HG02870 (cell line): ENCODE measurements at regions not wholly inside any gene's neighbourhood (a gene's known extent, or its start where the extent isn't known, plus 50 kb on each side); places are given as distances from the start of the nearest gene placed in this dataset.

Experiments used
- ATAC-seq: cut with Tn5 transposase; IDR thresholded peaks from one replicate; pipeline ENCODE4 v1.9.1; 2021; ENCODE audit warnings: mild to moderate bottlenecking, moderate library complexity; ENCODE audit not compliant: unreplicated experiment

DNA sequence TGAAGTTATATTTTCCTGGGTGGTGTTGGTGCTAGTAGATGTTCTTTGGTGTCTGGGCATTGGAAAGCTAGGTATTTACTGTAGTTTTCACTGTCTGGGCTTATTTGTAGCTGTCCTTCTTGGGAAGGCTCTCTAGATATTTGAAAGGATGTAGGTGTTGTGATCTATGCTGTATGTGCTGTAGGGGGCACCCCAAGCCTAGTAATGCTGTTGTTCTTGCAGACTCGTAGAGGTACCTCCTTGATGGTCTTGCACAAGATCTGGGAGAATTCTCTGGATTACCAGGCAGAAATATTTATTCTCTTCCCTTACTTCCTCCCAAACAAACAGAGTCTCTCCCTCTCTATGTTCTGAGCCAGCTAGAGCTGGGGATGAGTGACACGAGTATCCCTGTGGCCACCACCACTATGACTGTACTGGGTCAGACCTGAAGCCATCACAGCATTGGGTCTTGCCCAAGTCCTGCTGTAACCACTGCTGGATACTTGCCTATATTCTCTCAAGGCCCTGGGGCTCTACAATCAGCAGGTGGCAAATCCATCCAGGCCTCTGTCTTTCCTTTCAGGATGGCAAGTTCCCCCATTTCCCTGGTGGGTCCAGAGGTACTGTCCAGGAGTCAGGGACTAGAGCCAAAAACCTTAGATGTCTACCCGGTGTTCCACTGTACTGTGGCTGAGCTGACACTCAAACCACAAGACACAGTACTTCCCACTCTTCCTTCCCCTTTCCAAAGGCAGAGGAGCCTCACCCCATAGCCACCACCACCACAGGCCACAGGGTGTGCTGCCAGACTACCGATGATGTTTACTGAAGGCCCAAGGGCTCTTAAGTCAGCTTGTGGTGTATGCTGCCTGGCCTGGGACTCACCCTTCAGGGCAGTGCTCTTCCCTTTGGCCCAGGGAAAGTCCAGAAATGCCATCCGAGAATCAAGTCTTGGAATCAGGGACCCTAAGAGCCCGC lies 195.2 kb upstream of the DPPA4 start:
- ATAC-seq: no peak

DNA sequence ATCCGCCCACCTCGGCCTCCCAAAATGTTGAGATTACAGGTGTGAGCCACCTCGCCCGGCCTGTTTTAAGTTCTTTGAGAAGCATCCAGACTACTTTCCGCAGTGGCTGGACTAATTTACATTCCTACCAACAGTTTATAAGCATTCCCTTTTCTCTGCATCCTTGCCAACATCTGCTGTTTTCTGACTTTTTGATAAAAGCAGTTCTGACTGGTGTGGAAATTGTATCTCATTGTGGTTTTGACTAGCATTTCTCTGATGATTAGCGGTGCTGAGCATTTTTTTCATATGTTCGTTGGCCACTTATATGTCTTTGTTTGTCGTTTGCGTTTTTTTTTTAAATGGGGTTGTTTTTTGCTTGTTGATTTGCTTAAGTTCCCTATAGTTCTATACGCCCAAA lies 208.4 kb upstream of the DPPA4 start:
- no peak for ATAC-seq

DNA sequence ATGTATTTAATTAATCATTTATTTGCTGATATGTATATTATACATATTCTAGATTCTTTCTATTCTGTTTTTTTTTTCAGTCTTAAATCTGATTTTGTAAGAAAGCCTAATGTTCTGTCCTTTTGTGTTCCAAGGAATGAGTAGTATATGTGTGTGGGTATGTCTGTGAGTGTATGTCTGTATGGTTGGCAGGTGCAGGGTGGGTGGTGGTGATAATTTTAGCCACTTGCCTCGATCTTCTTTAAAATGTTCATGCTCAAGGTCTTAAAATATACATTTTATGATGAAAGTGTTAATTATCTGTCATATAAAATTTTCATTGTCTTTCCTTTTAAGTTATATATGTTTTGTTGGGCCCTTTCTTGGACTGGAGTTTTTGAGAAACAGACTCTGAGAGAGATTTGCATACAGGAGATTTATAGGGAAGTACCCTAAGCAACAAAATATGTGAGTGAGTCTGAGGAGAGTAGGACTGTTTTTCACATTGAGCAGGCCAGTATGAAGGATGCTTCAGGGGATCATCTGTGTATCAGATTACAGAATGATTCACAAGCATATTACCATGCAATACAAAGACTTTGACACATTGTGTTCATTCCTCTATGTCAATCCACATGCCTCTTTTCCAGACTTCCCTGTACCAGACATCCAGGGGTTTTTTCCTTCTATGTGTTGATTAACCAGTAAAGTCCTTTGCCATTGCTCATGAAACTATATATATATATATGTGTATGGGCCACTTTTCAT lies 211.0 kb upstream of the DPPA4 start:
- ATAC-seq: no peak

DNA sequence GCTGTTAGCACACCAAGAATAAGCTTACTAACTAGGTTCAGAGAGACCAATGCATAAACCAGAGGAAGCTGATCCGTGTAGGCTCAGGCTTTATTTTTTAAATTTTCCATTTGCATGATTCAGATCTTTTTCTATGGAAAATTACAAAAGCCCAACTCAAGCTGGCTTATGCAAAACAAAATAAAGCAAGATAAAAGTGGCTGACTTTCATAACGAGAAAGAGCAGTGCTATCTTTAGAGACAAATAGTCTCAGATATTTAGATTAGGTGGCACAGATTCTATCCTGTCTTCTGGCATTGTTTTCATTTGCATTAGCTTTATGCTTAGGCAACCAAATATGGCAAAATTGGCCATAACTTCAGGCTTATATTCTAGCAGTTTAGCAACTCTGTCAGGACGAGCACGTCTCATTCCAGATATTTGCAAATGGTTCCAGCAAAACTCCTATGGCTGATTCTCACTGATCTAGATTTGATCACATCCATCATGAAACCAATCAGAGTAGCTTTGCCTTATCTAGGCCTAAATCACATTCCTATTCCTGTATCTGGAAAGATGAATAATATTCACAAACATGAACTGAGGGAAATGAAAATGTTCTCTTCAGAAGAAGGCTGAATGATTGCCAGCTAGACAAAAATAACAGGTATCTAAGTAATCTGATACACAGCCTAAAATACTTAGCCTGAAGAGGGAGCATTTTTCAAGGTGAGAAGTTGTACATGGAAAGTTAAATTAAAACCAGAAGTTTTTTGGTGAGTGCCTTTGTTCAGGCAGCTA lies 216.4 kb upstream of the DPPA4 start:
- no peak for ATAC-seq

DNA sequence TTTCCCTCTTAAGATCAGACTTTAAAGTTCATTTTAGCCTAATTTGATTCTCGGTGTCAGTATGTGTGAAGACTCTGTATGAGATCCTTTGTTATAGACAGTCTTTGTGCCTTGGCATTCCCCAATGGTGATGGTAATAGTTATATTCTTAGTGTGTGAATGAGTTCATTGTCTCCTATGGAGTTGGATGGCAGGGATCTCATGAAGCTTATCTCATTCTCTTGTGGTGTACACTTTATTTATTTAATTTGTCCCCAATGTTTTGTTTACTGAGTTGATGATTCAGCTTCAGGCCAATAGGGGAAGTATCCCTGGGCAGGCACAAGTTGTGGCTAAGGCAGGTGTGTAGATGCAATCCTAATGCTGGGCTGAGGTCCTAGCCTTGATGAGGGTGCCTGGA lies 222.0 kb upstream of the DPPA4 start:
- ATAC-seq: no peak

DNA sequence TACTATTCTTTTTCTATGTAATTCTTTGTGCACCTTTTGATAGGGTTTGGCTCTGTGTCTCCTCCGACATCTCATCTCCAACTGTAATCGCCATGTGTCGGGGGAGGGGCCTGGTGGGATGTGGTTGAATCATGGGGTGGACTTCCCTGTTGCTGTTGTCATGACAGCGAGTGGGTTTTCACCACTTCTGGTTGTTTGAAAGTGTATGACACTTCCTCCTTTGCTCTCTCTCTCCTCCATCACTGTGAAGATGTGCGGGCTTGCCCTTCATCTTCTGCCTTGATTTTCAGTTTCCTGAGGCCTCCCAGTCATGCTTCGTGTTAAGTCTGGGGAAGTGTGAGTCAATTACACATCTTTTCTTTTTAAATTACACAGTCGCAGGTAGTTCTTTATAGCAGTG lies 225.8 kb upstream of the DPPA4 start:
- no peak for ATAC-seq

DNA sequence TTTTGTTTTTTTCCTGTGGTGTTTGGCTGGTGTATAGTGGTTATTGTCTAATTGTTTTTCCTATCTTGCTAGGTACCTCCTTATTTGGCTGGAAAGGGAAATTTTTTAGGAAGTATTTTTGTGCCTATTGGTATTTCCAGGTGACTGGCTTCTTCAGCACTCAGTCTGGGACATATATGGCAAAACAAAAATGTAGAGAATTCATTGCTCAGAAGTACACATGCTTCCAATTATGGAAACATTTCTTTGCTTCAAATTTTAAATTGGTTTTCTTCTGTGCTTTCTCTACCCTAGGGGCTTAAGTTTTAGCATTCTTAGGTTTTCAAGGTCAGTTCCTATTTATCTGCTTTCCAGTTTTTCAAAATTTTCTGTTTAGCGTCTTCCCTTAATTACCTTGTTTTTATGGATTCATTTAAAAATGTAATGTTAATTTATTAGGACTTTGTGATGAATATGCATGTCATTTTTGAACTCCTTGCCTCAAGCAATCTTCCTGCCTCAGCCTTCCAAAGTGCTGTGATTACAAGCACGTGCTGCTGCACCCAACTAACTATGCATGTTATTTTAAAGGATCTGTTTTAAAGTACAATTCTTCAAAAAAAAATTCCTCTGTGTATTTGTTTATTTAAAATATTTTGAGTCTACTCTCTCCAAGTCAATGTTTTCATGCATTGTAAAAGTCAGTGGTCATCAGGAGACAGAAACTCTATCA lies 231.9 kb upstream of the DPPA4 start:
- no peak for ATAC-seq

DNA sequence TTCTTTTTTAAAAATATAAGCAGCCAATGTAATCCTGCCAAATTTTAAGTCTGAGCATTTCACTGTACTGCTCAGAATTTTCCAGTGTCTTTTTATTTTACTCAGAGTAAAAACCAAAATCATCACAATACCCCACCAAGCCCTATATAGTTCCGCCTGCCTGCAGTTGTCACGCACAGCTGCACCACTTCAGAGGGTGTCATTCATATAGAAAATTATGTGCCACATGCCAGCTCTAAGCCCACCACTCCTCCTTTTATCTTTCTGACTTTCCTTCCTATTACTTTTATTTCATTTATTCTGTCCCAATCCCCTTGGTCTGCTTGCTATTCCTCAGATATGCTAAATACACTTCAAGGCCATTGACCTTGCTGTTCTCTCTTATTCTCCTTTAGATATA lies 233.1 kb upstream of the DPPA4 start:
- no peak for ATAC-seq

DNA sequence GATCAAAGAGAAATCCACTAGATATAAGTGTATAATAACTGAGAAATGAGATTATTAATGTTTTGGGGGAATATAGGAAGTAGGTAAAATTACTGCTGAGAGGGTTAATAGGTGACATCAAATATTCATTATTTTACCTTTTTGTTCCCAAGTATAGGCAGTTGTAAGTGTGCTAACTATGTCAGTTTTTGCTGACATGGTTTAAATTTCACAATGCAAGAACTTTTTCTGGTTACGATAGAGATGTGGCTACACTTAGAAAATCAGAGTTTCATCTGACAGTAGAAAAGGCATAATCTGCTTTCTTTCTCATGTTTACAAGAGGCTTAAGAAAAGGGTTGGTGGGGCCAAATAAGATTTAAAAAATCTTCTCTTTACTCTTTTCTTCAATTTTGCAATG lies 235.0 kb upstream of the DPPA4 start:
- ATAC-seq: no peak

DNA sequence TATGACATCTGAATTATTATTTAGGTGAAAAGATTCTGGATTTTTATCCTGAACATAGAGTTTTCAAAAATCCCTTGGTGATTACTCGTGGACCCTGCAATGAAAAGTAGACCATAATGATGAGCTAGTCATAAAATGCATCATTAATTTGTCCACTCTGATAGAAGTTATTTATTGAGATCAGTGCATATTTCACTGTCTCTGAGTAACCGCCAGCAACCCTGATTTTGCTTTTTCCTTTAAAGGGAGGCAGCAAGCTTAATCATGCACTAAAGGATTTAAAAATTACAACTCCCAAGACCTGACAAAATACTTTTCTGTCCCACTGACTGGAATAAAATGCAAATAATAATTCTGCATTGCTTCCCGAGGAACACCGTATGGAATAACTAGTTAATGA lies 259.6 kb upstream of the DPPA4 start:
- no peak for ATAC-seq

DNA sequence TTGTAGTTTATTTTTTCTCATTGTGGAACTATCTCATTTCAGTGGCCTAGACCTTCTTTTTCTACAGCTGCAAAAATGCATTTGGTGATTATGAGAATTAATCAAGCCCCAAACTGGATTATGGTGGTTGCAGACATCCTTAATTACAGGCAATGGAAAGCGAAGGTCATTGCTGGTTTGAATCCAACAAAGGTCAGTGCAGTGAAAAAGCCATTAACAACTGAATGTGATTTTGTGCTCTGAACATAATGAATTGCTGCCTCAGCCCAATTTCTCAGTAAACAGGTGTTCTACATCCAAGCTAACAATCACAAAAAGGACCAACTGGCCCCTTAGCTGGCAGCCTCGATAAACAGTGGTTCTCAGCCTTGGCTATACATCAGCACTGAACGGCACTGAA lies 260.1 kb upstream of the DPPA4 start:
- no peak for ATAC-seq

DNA sequence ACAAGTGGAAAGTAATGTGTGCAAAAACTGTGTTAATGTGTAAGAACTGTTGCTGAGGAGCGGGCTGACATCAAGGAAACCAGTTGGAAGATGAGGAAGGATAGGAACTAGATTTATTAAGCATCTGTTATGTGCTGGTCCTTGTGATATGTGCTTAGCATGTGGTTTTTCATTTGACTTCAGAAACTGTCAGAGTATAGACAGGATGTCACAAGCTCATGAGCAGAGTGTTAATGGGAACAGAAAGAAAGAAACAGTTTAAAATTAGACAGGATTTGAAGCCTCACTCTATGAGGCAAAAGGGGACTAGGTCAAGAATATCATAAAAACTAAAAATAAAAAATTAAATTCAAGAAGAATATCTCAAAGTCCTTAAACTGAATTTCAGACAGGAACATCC lies 270.6 kb upstream of the DPPA4 start:
- no peak for ATAC-seq

DNA sequence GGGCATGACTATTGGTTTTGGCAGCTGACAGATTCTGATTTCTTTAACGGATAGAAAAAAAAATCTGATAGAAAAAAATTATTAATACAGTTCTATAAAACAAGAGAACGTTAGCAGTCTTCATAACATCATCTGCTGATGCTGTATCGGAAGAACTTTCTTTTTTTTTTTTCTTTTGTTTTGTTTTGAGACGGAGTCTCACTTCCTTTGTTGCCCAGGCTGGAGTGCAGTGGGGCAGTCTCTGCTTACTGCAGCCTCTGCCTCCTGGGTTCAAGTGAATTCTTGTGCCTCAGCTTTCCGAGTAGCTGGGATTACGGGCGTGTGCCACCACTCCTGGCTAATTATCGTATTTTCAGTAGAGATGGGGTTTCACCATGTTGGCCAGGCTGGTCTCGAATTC lies 271.2 kb upstream of the DPPA4 start:
- no peak for ATAC-seq

DNA sequence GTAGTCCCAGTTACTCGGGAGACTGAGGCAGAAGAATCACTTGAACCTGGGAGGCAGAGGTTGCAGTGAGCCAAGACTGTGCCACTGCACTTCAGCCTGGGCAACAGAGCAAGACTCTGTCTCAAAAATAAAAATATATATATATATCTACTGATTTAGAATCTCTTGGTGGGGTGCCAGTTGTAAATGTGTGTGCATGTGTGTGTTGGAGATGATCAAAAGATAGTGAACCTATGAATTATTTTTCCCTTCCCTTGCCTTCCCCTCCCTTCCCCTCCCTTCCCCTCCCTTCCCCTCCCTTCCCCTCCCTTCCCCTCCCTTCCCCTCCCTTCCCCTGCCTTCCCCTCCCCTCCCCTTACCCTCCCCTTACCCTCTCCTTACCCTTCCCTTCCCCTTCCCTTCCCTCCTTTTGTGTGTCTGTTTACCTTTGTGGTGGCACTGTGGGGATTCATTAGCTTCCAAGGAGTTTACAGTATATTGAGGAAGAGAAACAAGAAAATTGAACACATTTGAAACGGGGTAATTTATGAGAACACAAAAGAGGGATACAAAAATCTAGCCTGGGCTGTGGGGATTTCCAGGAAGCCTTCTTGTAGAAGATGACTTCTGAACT lies 281.5 kb upstream of the DPPA4 start:
- no peak for ATAC-seq

DNA sequence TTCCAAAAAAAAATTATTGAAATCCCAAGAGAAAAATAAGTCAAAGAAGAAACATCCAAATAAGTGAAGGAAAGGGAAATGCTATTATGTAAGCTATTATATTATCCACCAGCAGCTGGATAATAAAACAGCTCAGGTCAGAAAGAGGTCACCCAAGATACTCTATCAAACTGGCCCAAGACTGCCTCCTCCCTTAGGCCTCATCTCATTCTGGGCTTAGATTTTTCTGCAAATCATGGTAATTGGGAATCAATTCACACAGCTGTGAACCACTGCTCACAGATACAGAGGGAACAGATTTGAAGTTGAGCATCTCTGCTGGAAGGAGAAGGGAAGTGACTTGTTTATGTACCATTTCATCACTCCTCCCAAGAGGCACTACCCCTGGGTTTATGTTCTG lies 294.6 kb upstream of the DPPA4 start:
- ATAC-seq: no peak

DNA sequence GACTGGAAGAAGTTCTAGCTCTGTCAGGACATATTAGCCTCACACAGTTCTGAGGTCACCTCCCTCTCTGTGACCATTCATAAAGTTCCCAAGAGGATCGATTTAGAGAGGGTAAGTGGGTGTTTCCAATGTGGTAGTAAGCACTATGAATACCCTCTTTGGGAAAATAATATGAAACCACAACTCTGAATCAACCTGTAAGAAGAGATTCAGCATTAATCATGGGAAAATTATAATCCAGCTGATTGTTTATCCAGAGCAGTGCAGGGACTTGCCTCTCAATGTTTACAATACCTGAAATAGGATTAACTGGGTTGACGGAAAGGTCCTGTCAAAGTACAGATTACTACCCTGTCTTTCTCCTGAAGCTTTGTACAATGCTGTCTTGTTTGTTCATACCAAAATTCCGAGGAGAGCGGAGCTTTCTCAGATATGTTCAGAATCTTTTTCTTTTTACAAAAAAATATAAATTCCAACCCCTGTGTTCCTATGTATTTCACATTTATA lies 302.9 kb upstream of the DPPA4 start:
- ATAC-seq: no peak

DNA sequence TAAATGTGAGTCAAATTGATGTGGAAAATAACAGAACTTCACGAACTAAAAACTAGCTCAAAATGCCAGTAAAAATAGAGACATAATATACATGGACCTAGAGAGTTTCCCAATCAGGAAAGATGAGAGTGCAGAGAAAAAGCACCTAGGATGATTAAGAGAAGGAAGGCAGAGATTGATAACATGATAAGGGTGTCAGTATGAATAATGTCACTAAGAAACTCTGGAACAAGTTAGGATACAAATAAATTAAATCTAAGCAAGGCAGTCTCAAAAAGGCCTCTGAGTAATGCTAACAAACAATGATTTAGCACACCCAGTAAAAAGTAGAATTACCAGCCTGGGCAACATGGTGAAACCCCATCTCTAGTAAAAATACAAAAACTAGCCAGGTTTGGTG lies 304.7 kb upstream of the DPPA4 start:
- no peak for ATAC-seq

DNA sequence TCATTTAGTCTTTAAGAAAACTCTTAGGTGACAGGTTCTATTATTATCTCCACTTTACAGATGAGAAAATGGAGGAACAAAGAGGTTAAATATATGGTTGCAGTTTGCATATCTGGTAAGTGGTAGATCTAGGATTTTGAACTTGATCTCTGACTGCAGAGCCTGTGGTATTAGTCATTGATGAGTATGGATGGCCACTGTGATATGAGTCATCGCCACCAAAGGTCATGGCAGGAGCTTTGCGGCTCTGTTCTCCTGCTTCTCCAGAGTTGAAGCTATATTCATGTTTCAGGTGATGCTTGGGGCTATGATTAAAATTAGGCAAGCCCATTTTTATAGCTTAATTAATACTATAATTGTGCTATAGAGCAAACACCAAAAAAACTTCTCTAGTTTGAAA lies 306.2 kb upstream of the DPPA4 start:
- no peak for ATAC-seq

DNA sequence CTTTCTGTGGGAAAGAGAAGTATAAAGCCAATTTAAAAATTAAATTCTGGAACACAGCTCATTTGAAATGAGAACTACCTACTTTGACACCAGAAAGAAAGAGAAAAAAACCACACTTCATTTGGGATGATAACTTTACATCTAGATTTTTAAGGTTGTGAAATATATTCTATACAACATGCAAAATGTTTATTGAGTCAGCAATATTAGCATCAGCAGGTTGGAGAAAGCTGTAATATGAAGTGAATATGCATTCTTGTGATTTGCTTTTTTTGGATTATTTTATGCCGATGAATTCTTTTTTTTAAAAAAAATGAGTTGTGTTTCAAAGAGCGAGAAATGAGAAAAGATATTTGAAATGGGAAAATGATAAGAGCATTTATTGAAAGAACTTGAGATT lies 307.0 kb upstream of the DPPA4 start:
- no peak for ATAC-seq

DNA sequence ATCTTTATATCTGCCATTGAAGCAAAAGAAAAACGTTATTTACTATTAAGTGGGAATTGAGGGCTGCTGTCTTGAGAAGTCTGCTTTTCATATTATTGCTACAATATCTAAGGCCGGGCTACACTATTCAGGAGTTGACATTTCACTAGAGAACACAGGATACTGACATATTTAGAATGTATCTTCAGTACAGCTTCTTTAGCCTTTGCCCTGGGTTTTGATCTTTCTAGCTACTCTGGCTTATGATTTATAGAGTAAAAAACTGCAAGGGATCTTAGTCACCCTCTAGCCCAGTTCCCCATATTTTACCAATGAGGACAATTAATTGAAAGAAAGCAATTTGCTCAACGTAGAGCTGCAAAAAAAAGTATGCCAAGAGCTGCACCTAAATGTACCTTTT lies 307.4 kb upstream of the DPPA4 start:
- no peak for ATAC-seq
